GM12873 (cell line): ENCODE measurements at regions not wholly inside any gene's neighbourhood (a gene's known extent, or its start where the extent isn't known, plus 50 kb on each side); places are given as distances from the start of the nearest gene placed in this dataset.

Experiments
- TF ChIP-seq, protein P1 (sequence below): IDR thresholded peaks from 2 replicates; pipeline ENCODE4 v1.5.1; 2012; ENCODE audit warnings: low read depth, mild to moderate bottlenecking, moderate library complexity, low read length, control low read depth; ENCODE audit not compliant: insufficient read depth; ENCODE audit errors: missing control alignments

DNA sequence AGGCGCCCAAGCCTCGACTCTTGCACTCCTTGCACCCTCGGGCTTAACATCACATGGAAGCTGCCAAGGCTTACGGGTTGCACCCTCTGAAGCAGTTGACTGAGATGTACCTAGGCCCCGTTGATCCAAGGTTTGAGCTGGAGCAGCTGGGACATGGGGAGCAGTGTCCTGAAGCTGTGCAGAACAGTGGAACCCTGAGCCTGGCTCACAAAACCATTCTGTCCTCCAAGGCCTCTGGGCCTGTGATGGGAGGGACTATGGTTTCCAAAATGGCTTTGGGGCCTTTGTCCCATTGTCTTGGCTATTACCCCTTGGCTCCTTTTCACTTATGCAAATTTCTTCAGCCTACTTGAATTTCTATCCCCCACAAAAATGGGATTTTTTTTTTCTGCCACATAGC is 454.0 kb downstream of the PIK3C3 start:
- TF ChIP-seq, protein P1, sequence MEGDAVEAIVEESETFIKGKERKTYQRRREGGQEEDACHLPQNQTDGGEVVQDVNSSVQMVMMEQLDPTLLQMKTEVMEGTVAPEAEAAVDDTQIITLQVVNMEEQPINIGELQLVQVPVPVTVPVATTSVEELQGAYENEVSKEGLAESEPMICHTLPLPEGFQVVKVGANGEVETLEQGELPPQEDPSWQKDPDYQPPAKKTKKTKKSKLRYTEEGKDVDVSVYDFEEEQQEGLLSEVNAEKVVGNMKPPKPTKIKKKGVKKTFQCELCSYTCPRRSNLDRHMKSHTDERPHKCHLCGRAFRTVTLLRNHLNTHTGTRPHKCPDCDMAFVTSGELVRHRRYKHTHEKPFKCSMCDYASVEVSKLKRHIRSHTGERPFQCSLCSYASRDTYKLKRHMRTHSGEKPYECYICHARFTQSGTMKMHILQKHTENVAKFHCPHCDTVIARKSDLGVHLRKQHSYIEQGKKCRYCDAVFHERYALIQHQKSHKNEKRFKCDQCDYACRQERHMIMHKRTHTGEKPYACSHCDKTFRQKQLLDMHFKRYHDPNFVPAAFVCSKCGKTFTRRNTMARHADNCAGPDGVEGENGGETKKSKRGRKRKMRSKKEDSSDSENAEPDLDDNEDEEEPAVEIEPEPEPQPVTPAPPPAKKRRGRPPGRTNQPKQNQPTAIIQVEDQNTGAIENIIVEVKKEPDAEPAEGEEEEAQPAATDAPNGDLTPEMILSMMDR = no peak

DNA sequence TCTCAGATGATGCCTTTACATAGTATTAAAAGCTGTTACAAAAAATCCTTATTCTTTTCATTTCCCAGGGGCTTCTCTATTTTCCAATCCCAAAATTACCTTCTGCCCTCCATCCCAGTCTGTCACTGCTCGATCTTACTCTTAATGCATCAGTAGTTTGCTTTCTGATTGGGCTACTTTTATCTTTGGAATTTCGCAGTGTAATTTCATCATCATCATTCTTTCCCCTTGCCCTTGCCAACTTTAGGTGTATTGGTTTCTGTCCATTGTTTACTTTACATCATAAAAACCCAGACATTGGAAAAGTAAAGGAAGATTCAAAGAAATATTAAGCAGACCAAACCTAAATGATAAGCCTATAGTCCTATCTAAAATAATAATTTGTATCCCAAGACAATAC is 457.2 kb downstream of the PIK3C3 start:
- TF ChIP-seq, protein P1 = no peak

- TF ChIP-seq, protein P1 = no peak
Observed at GRCh38 chr18:42412896-42413295, 457.9 kb downstream of the PIK3C3 start.

DNA sequence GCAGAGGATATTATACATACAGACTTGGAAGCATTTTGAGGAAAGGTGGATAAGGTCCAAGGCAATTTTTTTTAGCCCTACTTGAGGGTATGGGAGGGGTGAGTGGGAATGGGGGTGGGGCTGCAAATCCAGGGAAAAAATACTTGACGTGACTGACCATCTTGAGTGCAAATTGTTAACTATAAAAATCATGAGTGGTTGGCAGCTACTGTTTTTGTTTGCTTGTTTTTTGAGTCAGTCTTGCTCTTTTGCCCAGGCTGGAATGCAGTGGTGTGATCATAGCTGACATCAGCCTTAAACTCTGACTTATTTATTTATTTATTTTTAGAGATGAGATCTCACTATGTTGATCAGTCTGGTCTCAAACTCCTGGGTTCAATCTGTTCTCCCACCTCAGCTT is 458.8 kb downstream of the PIK3C3 start:
- TF ChIP-seq, protein P1 = no peak

DNA sequence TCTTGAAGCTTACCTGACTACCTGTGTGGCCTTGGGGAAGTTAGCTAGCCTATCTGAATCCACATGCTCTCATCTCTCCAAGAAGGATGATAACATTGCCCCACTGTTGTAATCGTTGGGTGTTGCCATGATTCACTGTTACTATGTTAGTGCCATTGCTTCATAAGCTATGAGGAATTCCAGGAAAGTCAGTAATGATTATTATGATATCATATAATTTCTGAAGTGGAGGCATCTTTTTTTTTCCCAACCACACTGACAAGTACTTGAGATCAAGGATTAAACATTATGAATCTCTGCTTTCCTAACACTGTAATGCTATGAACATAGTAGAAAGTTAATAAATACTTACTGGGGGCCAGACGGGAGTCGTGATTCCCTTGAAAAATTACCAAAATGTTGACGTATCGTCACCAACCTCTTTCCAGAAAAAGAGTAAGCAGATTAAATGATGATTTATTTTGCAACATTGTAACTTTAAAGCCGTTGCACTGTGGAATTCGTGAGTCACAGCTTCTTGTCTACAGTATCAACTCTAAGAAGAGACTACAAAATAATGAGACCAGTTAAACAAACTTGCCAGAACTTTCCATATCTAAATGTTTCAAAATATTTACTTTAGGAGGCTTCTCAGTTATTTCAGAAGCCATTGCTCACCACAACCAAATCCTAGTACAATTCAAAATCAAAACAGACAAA is 459.9 kb downstream of the PIK3C3 start:
- TF ChIP-seq, protein P1 = no peak

- TF ChIP-seq, protein P1 = no peak
Observed at GRCh38 chr18:42417189-42417588, 462.2 kb downstream of the PIK3C3 start.

GRCh38 chr18:42418121-42418520 is 463.1 kb downstream of the PIK3C3 start:
- TF ChIP-seq, protein P1 = no peak
